Stomach (tissue), 8 donors: ENCODE measurements at regions not wholly inside any gene's neighbourhood (a gene's known extent, or its start where the extent isn't known, plus 50 kb on each side); places are given as distances from the start of the nearest gene placed in this dataset.

Experiments used
- DNase-seq, 2 donors: peaks; one replicate each; pipeline versions ENCODE4 v3.0.0 to v3.0.0-alpha.2; 2013 to 2019
- H3K27ac ChIP-seq, 5 donors: fragments of 200-600 bp in 4 of 5; sonication (generic) in 4 of 5; one replicate each; pipeline ENCODE4 v1.5.1; 2013 to 2019; ENCODE audit warnings: mild to moderate bottlenecking in 1 of 5, moderate library complexity in 1 of 5
- H3K27me3 ChIP-seq, 3 donors: fragments of 200-600 bp; sonication (generic); one replicate each; pipeline ENCODE4 v1.5.1; 2017 to 2019; ENCODE audit warnings: mixed run types in 1 of 3
- H3K36me3 ChIP-seq, 4 donors: fragments of 200-600 bp; sonication (generic); 1 replicate in 3 of 4; 2 replicates in 1 of 4; pipeline ENCODE4 v1.5.1; 2016 to 2019
- H3K4me1 ChIP-seq, 4 donors: fragments of 200-600 bp; sonication (generic); one replicate each; pipeline ENCODE4 v1.5.1; 2016 to 2019
- H3K4me3 ChIP-seq, 4 donors: fragments of 200-600 bp; sonication (generic) in 3 of 4; one replicate each; pipeline ENCODE4 v1.5.1; 2016 to 2019; ENCODE audit warnings: mild to moderate bottlenecking in 1 of 4
- H3K9me3 ChIP-seq, 4 donors: fragments of 200-600 bp; sonication (generic); one replicate each; pipeline ENCODE4 v1.5.1; 2016 to 2019
- CTCF ChIP-seq, 7 experiments: fragments of 450-650 bp in 4 of 7; fragments of 200-600 bp in 3 of 7; sonication (generic) in 3 of 7; IDR thresholded peaks; one replicate each; pipeline ENCODE4 v1.5.1; 2016 to 2019; ENCODE audit warnings: antibody characterized with exemption in 7 of 7, control low read depth in 2 of 7, mild to moderate bottlenecking in 1 of 7
- EP300 ChIP-seq: sonication (generic); formaldehyde crosslinking; IDR thresholded peaks from one replicate; pipeline ENCODE4 v1.6.1; 2017; ENCODE audit warnings: antibody characterized with exemption
- POLR2A ChIP-seq, 4 donors: fragments of 450-650 bp; IDR thresholded peaks; one replicate each; pipeline ENCODE4 v1.6.1; 2016; ENCODE audit warnings: antibody characterized with exemption in 4 of 4, control low read depth in 2 of 4, mild to moderate bottlenecking in 1 of 4, moderate library complexity in 1 of 4
- POLR2AphosphoS5 ChIP-seq, 3 donors: sonication (generic); formaldehyde crosslinking; IDR thresholded peaks; one replicate each; pipeline ENCODE4 v1.6.1; 2016; ENCODE audit warnings: antibody characterized with exemption in 3 of 3
- WGBS, 5 donors: extraction: QIAGEN DNeasy Blood & Tissue Kit in 3 of 5; methylation state at CpG; one replicate each; pipeline versions ENCODE4 v1.1.5 to v1.1.7; 2013 to 2018; 5-methylcytosine and 5-hydroxymethylcytosine counted together
- intact Hi-C: fragments of 100-400 bp; cut with DNase I; formaldehyde crosslinking; loops from one replicate; pipeline ENCODE4 v1.15.1; 2023; ENCODE audit warnings: low total_unique reads
- donor health status: healthy with polysubstance abuse.
- donor health status: Bipolar disorder and iron deficiency.
- donor health status: healthy.

- intact Hi-C loops: no loop called here
- Histone ChIP-seq H3K27ac (no peak overlapping the region), H3K4me1 (no peaks in the 10 kb centered on the region), H3K4me3 (no peak overlapping the region), H3K9me3 (no peaks in the 10 kb centered on the region), H3K36me3 (no peaks in the 10 kb centered on the region), H3K27me3 (no peaks in the 10 kb centered on the region)
- 72 to 87% (median 83%) methylated on average over 2 of the region's 2 CpGs for WGBS, 5 donors
- DNase-seq: peak in 1 of 2 donors; percentile 9
- TF ChIP-seq POLR2A (IDR thresholded peaks at IDR 0.05) (no peak), CTCF (IDR thresholded peaks at IDR 0.05) (no peak), POLR2AphosphoS5 (IDR thresholded peaks at IDR 0.05) (no peak), EP300 (no peak)
Measured at GRCh38 chr6:117200067-117200466, 65.3 kb upstream of the VGLL2 start.

- H3K9me3 ChIP-seq: no peaks in the 10 kb centered on the region
- no peak overlapping the region for H3K27ac ChIP-seq
- no peak overlapping the region for H3K4me3 ChIP-seq
- no peaks in the 10 kb centered on the region for H3K36me3 ChIP-seq
- H3K4me1 ChIP-seq: no peaks in the 10 kb centered on the region
- TF ChIP-seq CTCF (IDR thresholded peaks at IDR 0.05) (no peak), EP300 (no peak), POLR2AphosphoS5 (IDR thresholded peaks at IDR 0.05) (no peak), POLR2A (IDR thresholded peaks at IDR 0.05) (no peak)
- no peak for DNase-seq
- WGBS, 5 donors: 73 to 100% (median 82%) methylated on average over 1 of the region's 1 CpG
- intact Hi-C loops: no loop called here
- H3K27me3 ChIP-seq: no peaks in the 10 kb centered on the region
Measured at GRCh38 chr6:117204903-117205302, 60.5 kb upstream of the VGLL2 start.

GRCh38 chr6:117205876-117206275 is 59.5 kb upstream of the VGLL2 start:
- TF ChIP-seq POLR2AphosphoS5 (IDR thresholded peaks at IDR 0.05) (no peak), CTCF (IDR thresholded peaks at IDR 0.05) (no peak), EP300 (no peak)
- WGBS, 5 donors: 38 to 51% (median 45%) methylated on average over 4 of the region's 4 CpGs

GRCh38 chr6:117206522-117206921 is 58.8 kb upstream of the VGLL2 start:
- no peak overlapping the region for H3K4me3 ChIP-seq
- H3K4me1 ChIP-seq: no peaks in the 10 kb centered on the region
- no peaks in the 10 kb centered on the region for H3K9me3 ChIP-seq
- no peaks in the 10 kb centered on the region for H3K36me3 ChIP-seq
- no peaks in the 10 kb centered on the region for H3K27me3 ChIP-seq
- no peak overlapping the region for H3K27ac ChIP-seq
- no peak for TF ChIP-seq EP300
- no peak for TF ChIP-seq CTCF (IDR thresholded peaks at IDR 0.05)
- TF ChIP-seq POLR2AphosphoS5 (IDR thresholded peaks at IDR 0.05): no peak
- TF ChIP-seq POLR2A (IDR thresholded peaks at IDR 0.05): no peak
- 61 to 73% (median 70%) methylated on average over 1 of the region's 1 CpG for WGBS, 5 donors
- DNase-seq: no peak
- intact Hi-C loops: no loop called here

More at GRCh38 chr6:117205876-117206275, 59.5 kb upstream of the VGLL2 start:
- Histone ChIP-seq H3K9me3 (no peaks in the 10 kb centered on the region), H3K27ac (no peak overlapping the region), H3K36me3 (no peaks in the 10 kb centered on the region), H3K27me3 (no peaks in the 10 kb centered on the region), H3K4me3 (no peak overlapping the region), H3K4me1 (no peaks in the 10 kb centered on the region)
- no peak for DNase-seq
- intact Hi-C loops: no loop called here
